ENCODE measurements at regions not wholly inside any gene's neighbourhood (a gene's known extent, or its start where the extent isn't known, plus 50 kb on each side); places are given as distances from the start of the nearest gene placed in this dataset.

DNA sequence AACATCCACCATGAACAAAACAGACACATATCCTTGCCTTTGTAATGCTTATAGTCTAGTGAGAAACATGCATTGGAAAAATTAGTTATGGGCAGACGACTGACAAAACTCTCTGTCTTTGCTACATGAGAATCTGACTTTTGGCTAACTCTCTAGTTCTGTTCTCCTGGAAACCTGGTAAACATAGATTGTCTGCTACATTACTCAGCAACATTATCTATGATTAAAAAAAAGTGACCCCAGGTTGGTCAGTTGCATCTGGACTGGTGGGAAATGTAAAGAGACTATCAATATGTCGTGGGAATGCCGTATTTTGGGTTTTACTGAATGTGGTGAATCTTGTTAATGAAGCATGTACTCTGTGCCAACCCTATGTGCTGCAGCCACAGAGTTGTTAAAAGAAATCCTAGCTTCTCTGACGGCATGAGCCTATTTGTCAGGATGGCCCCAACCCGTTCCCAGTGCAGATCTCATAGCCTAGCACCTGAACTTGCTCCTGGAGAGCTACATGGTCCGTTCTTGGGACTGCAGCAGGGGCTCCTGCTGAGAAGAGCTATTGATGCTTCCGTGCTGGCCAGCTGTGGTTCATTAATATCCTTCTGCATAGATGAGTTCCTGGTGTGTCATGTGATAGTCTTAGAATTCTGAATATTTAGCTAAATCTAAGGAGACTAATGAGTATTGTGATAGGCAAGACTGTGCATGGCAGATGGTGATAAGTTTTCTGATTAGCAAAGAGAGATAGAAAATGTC, 311.7 kb upstream of the ZNF717 start:
- Mint-ChIP-seq H3K4me3 (no peak overlapping the region), H3K4me1 (ENCODE audit: low read depth) (no peaks in the 10 kb centered on the region; the same call in 1 of the 2 replicates), H3K27me3 (ENCODE audit: insufficient read depth) (peaks cover 2% of the 10 kb centered on the region; the same call in 1 of the 2 replicates), H3K9me3 (peaks cover 4% of the 10 kb centered on the region; the same call in 1 of the 2 replicates), H3K36me3 (ENCODE audit: low read depth) (no peaks in the 10 kb centered on the region), H3K27ac (no peak overlapping the region)
- TF ChIP-seq, protein P1, sequence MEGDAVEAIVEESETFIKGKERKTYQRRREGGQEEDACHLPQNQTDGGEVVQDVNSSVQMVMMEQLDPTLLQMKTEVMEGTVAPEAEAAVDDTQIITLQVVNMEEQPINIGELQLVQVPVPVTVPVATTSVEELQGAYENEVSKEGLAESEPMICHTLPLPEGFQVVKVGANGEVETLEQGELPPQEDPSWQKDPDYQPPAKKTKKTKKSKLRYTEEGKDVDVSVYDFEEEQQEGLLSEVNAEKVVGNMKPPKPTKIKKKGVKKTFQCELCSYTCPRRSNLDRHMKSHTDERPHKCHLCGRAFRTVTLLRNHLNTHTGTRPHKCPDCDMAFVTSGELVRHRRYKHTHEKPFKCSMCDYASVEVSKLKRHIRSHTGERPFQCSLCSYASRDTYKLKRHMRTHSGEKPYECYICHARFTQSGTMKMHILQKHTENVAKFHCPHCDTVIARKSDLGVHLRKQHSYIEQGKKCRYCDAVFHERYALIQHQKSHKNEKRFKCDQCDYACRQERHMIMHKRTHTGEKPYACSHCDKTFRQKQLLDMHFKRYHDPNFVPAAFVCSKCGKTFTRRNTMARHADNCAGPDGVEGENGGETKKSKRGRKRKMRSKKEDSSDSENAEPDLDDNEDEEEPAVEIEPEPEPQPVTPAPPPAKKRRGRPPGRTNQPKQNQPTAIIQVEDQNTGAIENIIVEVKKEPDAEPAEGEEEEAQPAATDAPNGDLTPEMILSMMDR (IDR thresholded peaks at IDR 0.05), result no peak
- no peak for DNase-seq

DNA sequence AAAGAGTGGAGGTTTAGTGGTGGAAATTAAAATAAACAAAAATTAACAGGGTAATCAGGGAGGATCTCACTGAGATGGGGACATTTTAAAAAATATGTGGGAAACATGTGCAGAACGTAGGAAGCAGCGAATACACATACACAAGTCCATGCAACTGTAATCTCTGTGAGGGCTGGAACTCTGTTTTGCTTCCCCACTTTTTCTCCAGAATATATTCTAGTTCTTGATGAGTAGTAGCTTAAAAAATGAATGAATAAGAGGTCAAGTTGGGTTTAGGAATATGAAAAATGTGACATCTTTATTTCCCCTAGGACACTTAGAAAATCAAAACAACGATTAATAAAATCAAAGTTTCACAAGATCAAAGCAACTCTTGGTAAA, 312.2 kb upstream of the ZNF717 start:
- Mint-ChIP-seq H3K4me3 (no peak overlapping the region), H3K9me3 (peaks cover under 1% of the 10 kb centered on the region; the same call in 1 of the 2 replicates), H3K36me3 (ENCODE audit: low read depth) (no peaks in the 10 kb centered on the region), H3K4me1 (ENCODE audit: low read depth) (no peaks in the 10 kb centered on the region; the same call in 1 of the 2 replicates), H3K27me3 (ENCODE audit: insufficient read depth) (peaks cover 2% of the 10 kb centered on the region; the same call in 1 of the 2 replicates), H3K27ac (no peak overlapping the region)
- TF ChIP-seq, protein P1 (IDR thresholded peaks at IDR 0.05), result no peak
- no peak for DNase-seq

DNA sequence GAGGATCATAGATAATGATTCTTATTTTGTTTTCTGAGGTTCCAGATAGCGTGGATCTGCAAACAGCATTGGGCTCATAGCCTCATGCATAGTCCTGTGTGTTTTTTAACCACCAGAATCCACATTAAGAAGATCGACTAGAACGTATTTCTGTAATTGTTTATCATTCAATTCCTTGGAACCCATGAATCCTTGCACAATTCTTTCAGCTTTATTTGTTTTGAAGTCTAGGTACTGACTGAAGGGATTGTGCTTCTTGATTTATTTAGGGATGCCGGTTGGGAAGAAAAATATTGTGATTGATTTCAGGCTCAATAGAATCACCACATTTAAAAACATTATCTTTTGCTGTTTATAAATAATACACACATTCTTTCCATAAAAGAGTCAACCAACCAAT, 314.6 kb upstream of the ZNF717 start:
- peaks cover 2% of the 10 kb centered on the region; the same call in 1 of the 2 replicates for H3K27me3 Mint-ChIP-seq (ENCODE audit: insufficient read depth)

DNA sequence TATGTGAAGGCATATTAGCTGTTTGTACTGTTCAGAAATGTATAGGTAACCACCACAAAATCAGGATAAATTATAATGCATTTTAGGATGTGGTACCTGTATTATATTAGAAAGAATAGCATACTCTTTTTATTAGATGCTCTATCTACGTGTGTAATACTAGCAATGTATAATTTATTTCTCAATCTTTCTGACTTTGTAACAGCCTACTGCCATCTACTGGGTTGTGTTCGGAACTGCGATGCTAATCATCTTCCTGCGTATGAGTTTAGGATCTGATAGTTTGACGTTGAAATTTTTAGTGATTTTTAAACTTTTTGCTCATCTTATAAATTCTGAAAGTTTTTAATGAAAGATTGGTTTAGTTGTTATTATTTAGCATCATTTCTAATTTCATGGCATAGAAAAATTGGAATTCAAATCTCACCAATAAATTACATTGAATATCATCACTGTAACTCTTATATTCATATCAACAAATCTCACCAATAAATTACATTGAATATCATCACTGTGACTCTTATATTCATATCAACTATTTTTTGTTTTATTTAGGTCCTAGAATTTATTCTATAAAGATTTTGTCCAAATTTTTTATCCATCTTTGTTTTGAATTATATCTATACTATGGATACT, 322.7 kb upstream of the ZNF717 start:
- Mint-ChIP-seq H3K27me3 (ENCODE audit: insufficient read depth) (no peaks in the 10 kb centered on the region), H3K27ac (no peak overlapping the region), H3K4me3 (no peak overlapping the region), H3K9me3 (peaks cover 4% of the 10 kb centered on the region; the same call in 1 of the 2 replicates), H3K36me3 (ENCODE audit: low read depth) (no peaks in the 10 kb centered on the region), H3K4me1 (ENCODE audit: low read depth) (no peaks in the 10 kb centered on the region; the same call in 1 of the 2 replicates)
- TF ChIP-seq, protein P1 (IDR thresholded peaks at IDR 0.05), result peak; percentile 77
- peak; percentile 3 for DNase-seq

More for the DNA sequence above, 314.6 kb upstream of the ZNF717 start:
- Mint-ChIP-seq H3K9me3 (no peaks in the 10 kb centered on the region), H3K27ac (no peak overlapping the region), H3K4me3 (no peak overlapping the region), H3K36me3 (ENCODE audit: low read depth) (no peaks in the 10 kb centered on the region), H3K4me1 (ENCODE audit: low read depth) (no peaks in the 10 kb centered on the region; the same call in 1 of the 2 replicates)
- TF ChIP-seq, protein P1 (IDR thresholded peaks at IDR 0.05), result no peak
- DNase-seq, result no peak

DNA sequence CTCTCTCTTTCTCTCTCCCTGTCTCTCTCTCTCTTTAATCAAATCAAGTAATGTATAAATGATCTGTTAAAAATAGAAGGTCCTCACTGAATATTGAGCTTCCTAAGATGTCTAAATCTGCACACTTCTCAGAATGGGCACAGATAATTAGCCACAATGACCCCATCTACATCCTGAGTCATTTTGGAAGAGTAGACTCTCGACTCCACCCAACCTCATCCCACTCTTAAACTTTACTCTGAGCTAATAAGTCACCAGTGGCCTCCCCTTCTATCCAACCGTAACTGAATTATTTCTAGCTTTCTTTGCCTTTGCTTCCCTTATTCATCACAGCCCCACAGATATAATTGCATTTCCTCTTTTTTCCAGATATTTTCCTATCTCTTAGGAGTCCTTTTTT, 326.5 kb upstream of the ZNF717 start:
- Mint-ChIP-seq H3K4me3 (no peak overlapping the region), H3K4me1 (ENCODE audit: low read depth) (no peaks in the 10 kb centered on the region), H3K36me3 (ENCODE audit: low read depth) (no peaks in the 10 kb centered on the region), H3K27me3 (ENCODE audit: insufficient read depth) (peaks cover 1% of the 10 kb centered on the region; the same call in 1 of the 2 replicates), H3K9me3 (peaks cover 7% of the 10 kb centered on the region; the same call in 1 of the 2 replicates), H3K27ac (no peak overlapping the region)
- TF ChIP-seq, protein P1 (IDR thresholded peaks at IDR 0.05), result no peak
- DNase-seq, result no peak

Data from HFFc6 (cell line).